HCT116 (cell line): ENCODE measurements at regions not wholly inside any gene's neighbourhood (a gene's known extent, or its start where the extent isn't known, plus 50 kb on each side); places are given as distances from the start of the nearest gene placed in this dataset.

Experiments
- ATAC-seq: fragments of 200-7000 bp; cut with Tn5 transposase; 2 replicates; pipeline ENCODE4 v1.9.1; 2020; ENCODE audit warnings: mild to moderate bottlenecking, moderate library complexity
- BruUV-seq: library from RNA; stranded (reverse); fragments of 400-500 nt; replicated peaks from 2 replicates; lab custom pipeline; 2021; lab: Mats Ljungman, UMichigan
- CTCF ChIA-PET: fragments of 300-600 bp; sonication (Branson Sonifier 250); formaldehyde crosslinking; loops from one replicate; lab custom pipeline; 2021; ENCODE audit warnings: antibody characterized with exemption; lab: Charles Lee
- POLR2A ChIA-PET: fragments of 300-600, 350-600 bp; sonication (Branson Sonifier 250); formaldehyde crosslinking; loops from one replicate; lab custom pipeline; 2021; ENCODE audit warnings: antibody characterized with exemption; lab: Charles Lee
- RAD21 ChIA-PET, 2 experiments: fragments of 300-600 bp; sonication (Branson Sonifier 250); formaldehyde crosslinking; loops; one replicate each; lab custom pipeline; 2023; ENCODE audit warnings: low total read pairs in 2 of 2; ENCODE audit not compliant: uncharacterized antibody in 2 of 2, unreplicated experiment in 2 of 2, low non-redundant PET in 1 of 2; lab: Charles Lee
- DNase-seq: peaks from one replicate; pipeline ENCODE4 v3.0.0-alpha.2; 2010; ENCODE audit warnings: low read depth, low spot score
- H2AFZ ChIP-seq: fragments of 200-600 bp; shearing (Covaris generic), sonication (generic); 2 replicates; pipeline ENCODE4 v1.6.1; 2017; ENCODE audit warnings: low read depth, mixed run types, mixed read lengths, antibody characterized with exemption, low read length; ENCODE audit not compliant: poor library complexity, severe bottlenecking
- H3K27ac ChIP-seq: 2 replicates; pipeline ENCODE4 v1.5.1; 2012; ENCODE audit warnings: low read depth, low read length
- H3K27me3 ChIP-seq: fragments of 200-600 bp; sonication (generic); 2 replicates; pipeline ENCODE4 v1.6.1; 2016; ENCODE audit warnings: mixed run types, low read length, mixed read lengths; ENCODE audit not compliant: insufficient read depth
- H3K36me3 ChIP-seq, 2 experiments: fragments of 200-500 bp in 1 of 2; fragments of 200-600 bp in 1 of 2; sonication (Bioruptor generic) in 1 of 2; sonication (generic) in 1 of 2; 2 replicates each; pipeline versions ENCODE4 v1.5.1 to v1.6.1; 2014 to 2016; ENCODE audit warnings: low read length in 2 of 2, inconsistent platforms in 1 of 2, mixed read lengths in 1 of 2, mixed run types in 1 of 2; ENCODE audit not compliant: insufficient read depth in 2 of 2, control insufficient read depth in 1 of 2
- H3K4me1 ChIP-seq, 2 experiments: fragments of 200-600 bp in 1 of 2; sonication (generic) in 1 of 2; 2 replicates each; pipeline versions ENCODE4 v1.5.1 to v1.6.1; 2012 to 2017; ENCODE audit warnings: low read length in 2 of 2, inconsistent platforms in 1 of 2, mild to moderate bottlenecking in 1 of 2, mixed read lengths in 1 of 2, mixed run types in 1 of 2, moderate library complexity in 1 of 2; ENCODE audit not compliant: insufficient read depth in 2 of 2, control insufficient read depth in 1 of 2
- H3K4me2 ChIP-seq: fragments of 200-600 bp; sonication (generic); 2 replicates; pipeline ENCODE4 v1.6.1; 2017; ENCODE audit warnings: mixed run types, low read length, mixed read lengths
- H3K4me3 ChIP-seq, 2 experiments: fragments of 200-600 bp in 1 of 2; sonication (generic) in 1 of 2; replicated peaks in 1 of 2; 2 replicates each; pipeline ENCODE4 v1.5.1; 2011 to 2016; ENCODE audit warnings: low read length in 2 of 2, control low read depth in 1 of 2, low read depth in 1 of 2, mild to moderate bottlenecking in 1 of 2, mixed read lengths in 1 of 2, mixed run types in 1 of 2
- H3K79me2 ChIP-seq: fragments of 200-600 bp; sonication (generic); 2 replicates; pipeline ENCODE4 v1.6.1; 2017; ENCODE audit warnings: mild to moderate bottlenecking, mixed run types, low read length, moderate library complexity, mixed read lengths; ENCODE audit not compliant: insufficient read depth
- H3K9ac ChIP-seq: fragments of 200-600 bp; sonication (generic); 2 replicates; pipeline ENCODE4 v1.6.1; 2016; ENCODE audit warnings: low read length, mixed read lengths
- H3K9me2 ChIP-seq: fragments of 200-600 bp; sonication (generic), shearing (Covaris generic); 2 replicates; pipeline ENCODE4 v1.6.1; 2017; ENCODE audit warnings: mixed run types, mild to moderate bottlenecking, moderate library complexity; ENCODE audit not compliant: insufficient read depth
- H3K9me3 ChIP-seq, 2 experiments: fragments of 200-500 bp in 1 of 2; fragments of 200-600 bp in 1 of 2; sonication (Bioruptor generic) in 1 of 2; sonication (generic) in 1 of 2; 2 replicates each; pipeline ENCODE4 v1.6.1; 2014 to 2017; ENCODE audit warnings: low read length in 2 of 2, mixed read lengths in 2 of 2, inconsistent platforms in 1 of 2, low read depth in 1 of 2, mild to moderate bottlenecking in 1 of 2, mixed run types in 1 of 2, moderate library complexity in 1 of 2; ENCODE audit not compliant: control insufficient read depth in 1 of 2, insufficient read depth in 1 of 2
- H4K20me1 ChIP-seq: fragments of 200-600 bp; sonication (generic), shearing (Covaris generic); 2 replicates; pipeline ENCODE4 v1.6.1; 2017; ENCODE audit warnings: mixed run types, mild to moderate bottlenecking, moderate library complexity; ENCODE audit not compliant: insufficient read depth
- CBX3 ChIP-seq: IDR thresholded peaks from 2 replicates; pipeline ENCODE4 v1.6.1; 2012; ENCODE audit warnings: low read depth
- CEBPB ChIP-seq: IDR thresholded peaks from 2 replicates; pipeline ENCODE4 v1.6.1; 2012; ENCODE audit warnings: low read depth
- ELF1 ChIP-seq: IDR thresholded peaks from 2 replicates; pipeline ENCODE4 v1.6.1; 2012; ENCODE audit warnings: low read depth, borderline replicate concordance
- EZH2phosphoT487 ChIP-seq: fragments of 200-600 bp; IDR thresholded peaks from 2 replicates; pipeline ENCODE4 v1.6.1; 2018; ENCODE audit warnings: antibody characterized with exemption, borderline replicate concordance
- FOSL1 ChIP-seq: IDR thresholded peaks from 2 replicates; pipeline ENCODE4 v1.6.1; 2012; ENCODE audit warnings: low read depth
- JUND ChIP-seq: IDR thresholded peaks from 2 replicates; pipeline ENCODE4 v1.6.1; 2012
- SIN3A ChIP-seq: IDR thresholded peaks from 2 replicates; pipeline ENCODE4 v1.6.1; 2012; ENCODE audit warnings: low read depth
- SP1 ChIP-seq: IDR thresholded peaks from 2 replicates; pipeline ENCODE4 v1.6.1; 2012; ENCODE audit warnings: low read depth
- TCF7L2 ChIP-seq: IDR thresholded peaks from 2 replicates; pipeline ENCODE4 v1.7.0; 2011; ENCODE audit warnings: borderline replicate concordance, inconsistent platforms; ENCODE audit not compliant: insufficient read depth, insufficient read length; ENCODE audit errors: extremely low read depth
- YY1 ChIP-seq: IDR thresholded peaks from 2 replicates; pipeline ENCODE4 v1.6.1; 2011; ENCODE audit warnings: low read length, low read depth, moderate library complexity, mild to moderate bottlenecking; ENCODE audit not compliant: insufficient replicate concordance; ENCODE audit errors: extremely low read depth
- ZBTB33 ChIP-seq: IDR thresholded peaks from 2 replicates; pipeline ENCODE4 v1.6.1; 2011; ENCODE audit warnings: mild to moderate bottlenecking, low read length, moderate library complexity; ENCODE audit not compliant: insufficient replicate concordance; ENCODE audit errors: extremely low read depth
- ZFX ChIP-seq: fragments of 450-650 bp; IDR thresholded peaks from 2 replicates; pipeline ENCODE4 v1.6.1; 2017
- intact Hi-C: fragments of 100-400 bp; cut with micrococcal nuclease; formaldehyde crosslinking; loops from 2 replicates; pipeline ENCODE4 v1.10.0; 2022
- TF ChIP-seq, protein P1 (sequence below), 3 experiments: fragments of 200-600 bp in 1 of 3; sonication (generic) in 1 of 3; IDR thresholded peaks in 2 of 3; conservative IDR thresholded peaks in 1 of 3; 2 replicates each; pipeline ENCODE4 v1.5.1; 2012 to 2017; ENCODE audit warnings: low read depth in 2 of 3, low read length in 2 of 3, antibody characterized with exemption in 1 of 3, borderline replicate concordance in 1 of 3, control low read depth in 1 of 3, mild to moderate bottlenecking in 1 of 3, mixed read lengths in 1 of 3, mixed run types in 1 of 3, moderate library complexity in 1 of 3; ENCODE audit not compliant: insufficient read depth in 1 of 3

GRCh38 chr2:60306267-60306861 lies 247.1 kb downstream of the BCL11A start:
- BruUV-seq: no TSS peak
- intact Hi-C loops: no loop called here
- Histone ChIP-seq H3K9ac (no peak overlapping the region), H3K79me2 (no peaks in the 10 kb centered on the region), H3K27ac (no peak overlapping the region)
- TF ChIP-seq ZFX (no peak), TCF7L2 (no peak), CBX3 (no peak), SIN3A (no peak), SP1 (no peak), ELF1 (no peak), FOSL1 (no peak), EZH2phosphoT487 (no peak), YY1 (no peak), CEBPB (no peak), JUND (no peak), ZBTB33 (no peak)
- TF ChIP-seq, protein P1, sequence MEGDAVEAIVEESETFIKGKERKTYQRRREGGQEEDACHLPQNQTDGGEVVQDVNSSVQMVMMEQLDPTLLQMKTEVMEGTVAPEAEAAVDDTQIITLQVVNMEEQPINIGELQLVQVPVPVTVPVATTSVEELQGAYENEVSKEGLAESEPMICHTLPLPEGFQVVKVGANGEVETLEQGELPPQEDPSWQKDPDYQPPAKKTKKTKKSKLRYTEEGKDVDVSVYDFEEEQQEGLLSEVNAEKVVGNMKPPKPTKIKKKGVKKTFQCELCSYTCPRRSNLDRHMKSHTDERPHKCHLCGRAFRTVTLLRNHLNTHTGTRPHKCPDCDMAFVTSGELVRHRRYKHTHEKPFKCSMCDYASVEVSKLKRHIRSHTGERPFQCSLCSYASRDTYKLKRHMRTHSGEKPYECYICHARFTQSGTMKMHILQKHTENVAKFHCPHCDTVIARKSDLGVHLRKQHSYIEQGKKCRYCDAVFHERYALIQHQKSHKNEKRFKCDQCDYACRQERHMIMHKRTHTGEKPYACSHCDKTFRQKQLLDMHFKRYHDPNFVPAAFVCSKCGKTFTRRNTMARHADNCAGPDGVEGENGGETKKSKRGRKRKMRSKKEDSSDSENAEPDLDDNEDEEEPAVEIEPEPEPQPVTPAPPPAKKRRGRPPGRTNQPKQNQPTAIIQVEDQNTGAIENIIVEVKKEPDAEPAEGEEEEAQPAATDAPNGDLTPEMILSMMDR (IDR thresholded peaks at IDR 0.05 in 2 of 3, conservative IDR thresholded peaks at IDR 0.05 in 1 of 3; ENCODE audit: borderline replicate concordance in 1 of 3, insufficient read depth in 1 of 3, low read depth in 2 of 3, low read length in 2 of 3): no peak
- TF ChIP-seq, all 23 proteins: peak for 0
- DNase-seq (no peak), ATAC-seq (no peak)
- no peaks in the 10 kb centered on the region for H4K20me1 ChIP-seq
- H3K27me3 ChIP-seq: peaks cover 38% of the 10 kb centered on the region
- no peaks in the 10 kb centered on the region for H3K9me2 ChIP-seq
- no peaks in the 10 kb centered on the region for H3K36me3 ChIP-seq
- H3K4me2 ChIP-seq: no peak overlapping the region
- no peaks in the 10 kb centered on the region for H3K4me1 ChIP-seq
- H3K4me3 ChIP-seq: no peak overlapping the region
- ChIA-PET POLR2A (no interaction called here), CTCF (interaction anchor here (0.7 kb wide), 1 partner anchor 262 kb away, joined by 7 read pairs; no protein-coding TSS in a partner anchor), RAD21 (no interaction called here)
- H2AFZ ChIP-seq: no peak overlapping the region
- H3K9me3 ChIP-seq: no peaks in the 10 kb centered on the region
